DND-41 (cell line): ENCODE measurements at regions not wholly inside any gene's neighbourhood (a gene's known extent, or its start where the extent isn't known, plus 50 kb on each side); places are given as distances from the start of the nearest gene placed in this dataset.

ENCODE experiments used
- ATAC-seq: fragments of 200-7000 bp; cut with Tn5 transposase; 3 replicates; pipeline ENCODE4 v1.9.1; 2021; ENCODE audit warnings: low read depth; ENCODE audit not compliant: insufficient read depth
- DNase-seq: peaks from one replicate; pipeline ENCODE4 v3.0.0-alpha.2; 2020
- H2AFZ ChIP-seq: 2 replicates; pipeline ENCODE4 v1.6.0; 2012; ENCODE audit warnings: low read depth, low read length
- H3K27ac ChIP-seq: 2 replicates; pipeline ENCODE4 v1.5.1; 2012; ENCODE audit warnings: low read length, inconsistent platforms
- H3K27me3 ChIP-seq: fragments of 200-600 bp; sonication (generic); 2 replicates; pipeline ENCODE4 v1.6.0; 2012; ENCODE audit warnings: low read length, mild to moderate bottlenecking, inconsistent platforms; ENCODE audit not compliant: insufficient read depth, poor library complexity
- H3K36me3 ChIP-seq: 2 replicates; pipeline ENCODE4 v1.5.1; 2012; ENCODE audit warnings: low read length, inconsistent platforms; ENCODE audit not compliant: insufficient read depth
- H3K4me1 ChIP-seq: 2 replicates; pipeline ENCODE4 v1.5.1; 2012; ENCODE audit warnings: mild to moderate bottlenecking, low read length; ENCODE audit not compliant: insufficient read depth
- H3K4me2 ChIP-seq: 2 replicates; pipeline ENCODE4 v1.6.0; 2012; ENCODE audit warnings: mild to moderate bottlenecking, moderate library complexity, low read length, inconsistent platforms; ENCODE audit not compliant: insufficient read depth
- H3K4me3 ChIP-seq, 2 experiments: fragments of 200-600 bp in 1 of 2; shearing (Covaris generic) in 1 of 2; 2 replicates each; pipeline ENCODE4 v1.5.1; 2012 to 2016; ENCODE audit warnings: inconsistent platforms in 2 of 2, low read length in 2 of 2, mild to moderate bottlenecking in 2 of 2, low read depth in 1 of 2, moderate library complexity in 1 of 2
- H3K79me2 ChIP-seq: 2 replicates; pipeline ENCODE4 v1.6.0; 2012; ENCODE audit warnings: low read length, inconsistent platforms; ENCODE audit not compliant: insufficient read depth
- H3K9ac ChIP-seq: 2 replicates; pipeline ENCODE4 v1.6.0; 2012; ENCODE audit warnings: low read depth, mild to moderate bottlenecking, inconsistent platforms, low read length, moderate library complexity
- H3K9me3 ChIP-seq: 2 replicates; pipeline ENCODE4 v1.5.1; 2012; ENCODE audit warnings: low read length, moderate library complexity, mild to moderate bottlenecking, inconsistent platforms; ENCODE audit not compliant: insufficient read depth, severe bottlenecking
- H4K20me1 ChIP-seq: 2 replicates; pipeline ENCODE4 v1.6.0; 2012; ENCODE audit warnings: low read length; ENCODE audit not compliant: insufficient read depth
- EZH2 ChIP-seq: IDR thresholded peaks from 3 replicates; pipeline ENCODE4 v1.6.1; 2012; ENCODE audit warnings: borderline replicate concordance, low read depth, mild to moderate bottlenecking, moderate library complexity, low read length, inconsistent platforms; ENCODE audit not compliant: severe bottlenecking
- TF ChIP-seq, protein P1 (sequence below): IDR thresholded peaks from 2 replicates; pipeline ENCODE4 v1.5.1; 2012; ENCODE audit warnings: borderline replicate concordance, low read length, moderate library complexity, mild to moderate bottlenecking; ENCODE audit not compliant: poor library complexity, severe bottlenecking; ENCODE audit errors: extremely low read depth

DNA sequence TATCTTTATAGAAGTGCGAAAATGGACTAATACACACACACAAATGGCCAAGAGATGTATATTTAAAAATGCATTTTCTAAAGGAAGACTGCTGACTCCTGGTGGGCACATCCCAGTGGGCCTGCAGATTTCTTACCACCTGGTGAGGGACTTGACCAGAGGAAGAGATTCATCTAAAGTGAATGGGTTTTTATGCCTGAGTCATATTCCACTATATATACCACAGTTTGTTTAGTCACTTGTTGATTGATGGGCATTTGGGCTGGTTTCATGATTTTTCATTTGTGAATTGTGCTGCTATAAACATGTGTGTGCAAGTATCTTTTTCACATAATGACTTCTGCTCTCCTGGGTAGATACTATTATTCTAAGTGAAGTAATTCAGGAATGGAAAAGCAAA lies 277.3 kb downstream of the SLC16A7 start:
- H3K36me3 ChIP-seq, result no peaks in the 10 kb centered on the region
- H3K4me2 ChIP-seq, result no peak overlapping the region
- no peak overlapping the region for H2AFZ ChIP-seq
- no peaks in the 10 kb centered on the region for H3K79me2 ChIP-seq
- no peak overlapping the region for H3K27ac ChIP-seq
- no peaks in the 10 kb centered on the region for H3K9me3 ChIP-seq
- DNase-seq (no peak), ATAC-seq (no peak)
- H4K20me1 ChIP-seq, result no peaks in the 10 kb centered on the region
- no peak overlapping the region for H3K4me3 ChIP-seq
- TF ChIP-seq EZH2, result no peak
- TF ChIP-seq, protein P1, sequence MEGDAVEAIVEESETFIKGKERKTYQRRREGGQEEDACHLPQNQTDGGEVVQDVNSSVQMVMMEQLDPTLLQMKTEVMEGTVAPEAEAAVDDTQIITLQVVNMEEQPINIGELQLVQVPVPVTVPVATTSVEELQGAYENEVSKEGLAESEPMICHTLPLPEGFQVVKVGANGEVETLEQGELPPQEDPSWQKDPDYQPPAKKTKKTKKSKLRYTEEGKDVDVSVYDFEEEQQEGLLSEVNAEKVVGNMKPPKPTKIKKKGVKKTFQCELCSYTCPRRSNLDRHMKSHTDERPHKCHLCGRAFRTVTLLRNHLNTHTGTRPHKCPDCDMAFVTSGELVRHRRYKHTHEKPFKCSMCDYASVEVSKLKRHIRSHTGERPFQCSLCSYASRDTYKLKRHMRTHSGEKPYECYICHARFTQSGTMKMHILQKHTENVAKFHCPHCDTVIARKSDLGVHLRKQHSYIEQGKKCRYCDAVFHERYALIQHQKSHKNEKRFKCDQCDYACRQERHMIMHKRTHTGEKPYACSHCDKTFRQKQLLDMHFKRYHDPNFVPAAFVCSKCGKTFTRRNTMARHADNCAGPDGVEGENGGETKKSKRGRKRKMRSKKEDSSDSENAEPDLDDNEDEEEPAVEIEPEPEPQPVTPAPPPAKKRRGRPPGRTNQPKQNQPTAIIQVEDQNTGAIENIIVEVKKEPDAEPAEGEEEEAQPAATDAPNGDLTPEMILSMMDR, result no peak
- no peak overlapping the region for H3K9ac ChIP-seq
- H3K4me1 ChIP-seq, result no peaks in the 10 kb centered on the region
- H3K27me3 ChIP-seq, result no peaks in the 10 kb centered on the region

DNA sequence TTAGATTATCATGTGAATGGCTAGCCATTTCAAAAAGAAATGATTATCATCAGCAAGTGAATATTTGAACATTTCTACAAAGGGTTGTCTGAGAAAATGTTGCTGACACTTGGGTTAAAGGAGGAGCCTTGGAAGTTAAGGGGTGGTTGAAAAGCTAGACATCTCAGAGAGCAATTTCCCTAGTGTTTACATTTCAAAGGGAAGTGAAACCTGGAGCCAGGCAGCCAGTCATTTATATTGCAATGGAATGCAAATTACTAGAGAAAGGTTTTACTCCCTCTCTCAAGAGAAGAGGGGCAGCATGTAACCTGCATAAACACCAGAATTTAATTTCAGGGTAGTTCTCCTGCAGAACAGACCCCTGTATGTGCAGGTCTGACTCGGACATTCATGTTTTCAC lies 279.0 kb downstream of the SLC16A7 start:
- H3K27ac ChIP-seq, result no peak overlapping the region
- no peaks in the 10 kb centered on the region for H3K79me2 ChIP-seq
- no peak overlapping the region for H3K9ac ChIP-seq
- H3K27me3 ChIP-seq, result no peaks in the 10 kb centered on the region
- H3K36me3 ChIP-seq, result no peaks in the 10 kb centered on the region
- H3K9me3 ChIP-seq, result no peaks in the 10 kb centered on the region
- ATAC-seq (no peak), DNase-seq (no peak)
- no peak for TF ChIP-seq EZH2
- TF ChIP-seq, protein P1, result no peak
- no peak overlapping the region for H2AFZ ChIP-seq
- H4K20me1 ChIP-seq, result no peaks in the 10 kb centered on the region
- no peak overlapping the region for H3K4me3 ChIP-seq
- H3K4me1 ChIP-seq, result no peaks in the 10 kb centered on the region
- no peak overlapping the region for H3K4me2 ChIP-seq

DNA sequence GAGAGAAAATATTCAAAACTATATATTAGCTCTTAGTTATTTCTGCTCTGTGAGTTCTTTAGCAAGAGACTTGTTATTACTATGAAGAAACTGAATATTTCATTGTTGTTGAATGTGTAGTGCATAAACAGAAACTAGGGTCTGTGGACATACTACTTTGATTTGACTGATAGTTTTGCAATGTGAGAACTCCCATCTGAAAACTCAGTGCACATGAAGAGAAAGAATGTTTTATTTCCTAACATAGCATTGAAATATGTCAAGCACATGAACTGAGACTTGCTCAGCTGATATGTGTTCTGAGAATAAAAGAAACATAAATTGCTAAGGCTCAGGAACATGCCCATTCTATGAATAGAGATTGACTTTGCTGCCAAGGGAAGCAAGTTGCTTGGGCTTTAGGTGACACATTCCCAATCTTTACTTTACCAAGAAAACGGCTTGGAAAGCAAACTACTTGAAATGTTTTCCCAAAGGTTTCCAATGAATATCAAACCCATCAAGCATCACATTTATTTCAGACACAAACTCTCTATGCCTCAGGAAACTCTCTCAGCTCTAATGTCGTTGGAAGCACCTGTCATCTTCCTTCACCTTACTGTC lies 290.4 kb downstream of the SLC16A7 start:
- no peak overlapping the region for H2AFZ ChIP-seq
- no peak overlapping the region for H3K4me2 ChIP-seq
- ATAC-seq, result no peak
- no peaks in the 10 kb centered on the region for H4K20me1 ChIP-seq
- no peaks in the 10 kb centered on the region for H3K4me1 ChIP-seq
- H3K9me3 ChIP-seq, result no peaks in the 10 kb centered on the region
- H3K36me3 ChIP-seq, result no peaks in the 10 kb centered on the region
- no peak for DNase-seq
- no peaks in the 10 kb centered on the region for H3K79me2 ChIP-seq
- H3K9ac ChIP-seq, result no peak overlapping the region
- H3K27me3 ChIP-seq, result no peaks in the 10 kb centered on the region
- H3K27ac ChIP-seq, result no peak overlapping the region
- no peak overlapping the region for H3K4me3 ChIP-seq
- TF ChIP-seq, protein P1, result no peak
- TF ChIP-seq EZH2, result no peak
